GM18870 (cell line): ENCODE measurements at regions not wholly inside any gene's neighbourhood (a gene's known extent, or its start where the extent isn't known, plus 50 kb on each side); places are given as distances from the start of the nearest gene placed in this dataset.

Experiments
- ATAC-seq: cut with Tn5 transposase; IDR thresholded peaks from one replicate; pipeline ENCODE4 v1.9.1; 2021; ENCODE audit warnings: moderate library complexity; ENCODE audit not compliant: unreplicated experiment

DNA sequence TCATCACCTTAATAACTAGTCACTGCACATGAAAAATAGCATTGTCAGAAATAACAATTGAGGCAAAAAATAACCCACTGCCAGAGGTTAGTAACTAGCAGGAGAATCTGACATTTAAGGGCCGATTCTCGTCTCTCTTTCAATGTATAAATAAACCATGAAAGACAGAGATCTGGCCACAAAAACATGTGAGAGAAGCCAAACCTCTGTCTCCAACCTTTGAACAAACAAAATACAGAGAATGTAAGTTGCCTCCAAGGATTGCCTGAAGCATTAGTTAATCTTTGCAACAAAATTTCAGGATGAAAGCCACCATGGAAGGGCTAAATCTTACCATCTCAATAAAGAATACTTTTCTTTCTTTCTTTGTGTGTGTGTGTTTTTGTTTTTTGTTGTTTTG is 257.4 kb upstream of the TMTC1 start:
- no peak for ATAC-seq

GRCh38 chr12:30030693-30031374 is 247.1 kb upstream of the TMTC1 start:
- ATAC-seq = no peak

- no peak for ATAC-seq
These were observed 243.0 kb upstream of the TMTC1 start for GRCh38 chr12:30026621-30027234.

GRCh38 chr12:30025317-30025716 is 241.6 kb upstream of the TMTC1 start:
- ATAC-seq = no peak

DNA sequence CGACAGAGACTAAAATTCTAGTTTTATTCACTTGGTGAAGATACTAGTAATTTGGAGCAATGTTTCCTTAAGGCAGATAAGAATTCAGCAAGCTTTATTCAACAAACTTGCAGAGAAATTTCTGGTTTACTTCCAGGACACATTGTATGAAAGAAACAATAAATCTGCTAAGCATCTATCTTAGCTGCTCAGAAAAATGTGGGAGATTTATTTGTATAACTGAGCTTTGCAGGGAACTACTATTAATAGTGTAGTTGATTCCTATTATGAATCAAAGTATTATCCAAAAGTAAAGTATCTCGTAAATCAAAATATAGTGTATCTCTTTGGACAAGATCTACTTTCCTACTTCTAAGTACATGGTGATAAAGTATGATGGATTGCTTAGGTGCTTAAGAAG is 239.4 kb upstream of the TMTC1 start:
- ATAC-seq = no peak

- ATAC-seq = no peak
These were observed 237.5 kb upstream of the TMTC1 start for GRCh38 chr12:30021051-30021833.

- no peak for ATAC-seq
These were observed 235.8 kb upstream of the TMTC1 start for GRCh38 chr12:30019366-30020140.

GRCh38 chr12:30016540-30017055 is 232.9 kb upstream of the TMTC1 start:
- ATAC-seq = no peak

DNA sequence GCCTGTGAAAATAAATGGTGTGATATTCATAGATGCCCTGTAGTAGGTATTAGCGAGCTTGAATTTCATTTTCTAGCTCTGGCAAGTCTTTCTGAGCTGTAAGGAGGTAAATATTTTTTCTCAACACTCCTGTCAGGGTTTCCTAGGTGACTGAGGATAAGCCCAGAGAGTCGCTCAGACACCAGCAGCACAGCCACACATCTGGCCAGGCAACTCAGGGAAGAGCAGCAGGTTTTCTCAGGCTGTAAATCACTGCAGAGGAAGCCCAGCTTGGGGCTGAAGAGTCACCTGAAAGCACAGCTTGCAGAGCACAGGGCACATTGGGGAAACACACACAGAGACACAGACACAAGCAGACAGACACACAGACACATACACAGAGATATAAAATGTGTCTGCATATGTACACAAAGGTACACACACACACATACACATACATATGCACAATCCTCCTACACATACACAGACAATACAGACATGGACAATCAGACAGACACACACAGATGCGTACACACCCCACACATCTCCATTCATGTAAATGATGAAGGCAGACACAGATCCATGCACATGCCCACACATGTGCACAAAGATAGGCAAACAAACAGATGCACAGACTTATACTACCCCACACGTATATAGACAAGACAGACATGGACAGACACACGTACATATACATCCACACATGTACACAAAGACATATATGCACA is 232.0 kb upstream of the TMTC1 start:
- no peak for ATAC-seq

DNA sequence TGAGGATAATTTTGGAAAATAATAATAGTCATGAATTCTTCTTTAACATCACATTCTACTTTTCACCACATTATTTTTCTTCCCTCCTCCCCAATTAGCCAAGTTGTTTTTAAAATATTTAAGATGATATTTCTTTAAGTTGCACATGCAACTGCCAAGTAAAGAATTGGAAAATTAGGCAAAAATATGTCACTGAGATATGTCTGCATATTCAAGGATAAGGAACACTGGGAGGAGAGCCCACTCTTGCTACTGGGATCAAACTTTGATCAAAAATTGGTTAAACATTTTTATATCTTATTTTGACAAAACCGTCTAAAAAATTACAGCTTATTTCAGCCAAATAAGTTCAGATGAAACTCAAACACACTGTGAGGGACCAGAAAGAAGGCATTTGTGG is 231.2 kb upstream of the TMTC1 start:
- ATAC-seq = no peak

DNA sequence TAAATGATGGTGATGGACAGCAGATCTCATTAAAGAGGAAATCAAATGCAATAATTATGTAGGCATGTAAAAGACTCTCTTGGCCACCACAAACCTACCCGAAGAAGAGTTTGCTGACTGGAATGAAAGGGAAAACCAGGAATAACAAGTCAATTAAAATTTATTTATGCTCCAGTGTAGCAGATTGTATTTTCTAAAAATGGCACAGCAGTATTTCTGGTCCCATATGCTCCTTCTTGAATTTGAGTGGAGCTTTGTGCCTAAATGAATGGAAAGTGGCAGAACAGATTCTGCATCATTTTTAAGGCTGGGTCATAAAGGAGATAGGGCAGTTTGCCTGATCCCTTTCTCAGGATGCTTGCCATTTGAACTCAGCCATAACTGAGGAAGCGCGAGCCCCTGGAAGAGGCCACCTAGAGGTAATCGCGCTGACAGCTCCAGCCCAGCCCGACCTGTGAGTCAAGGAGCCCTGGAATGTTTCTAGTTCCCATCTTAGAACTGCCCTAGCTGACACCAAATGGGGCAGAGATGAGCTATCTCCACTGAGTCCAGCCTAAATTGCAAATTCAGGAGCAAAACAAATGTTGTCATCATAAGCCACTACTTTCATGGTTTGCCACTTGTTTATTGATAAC is 229.2 kb upstream of the TMTC1 start:
- ATAC-seq = no peak

DNA sequence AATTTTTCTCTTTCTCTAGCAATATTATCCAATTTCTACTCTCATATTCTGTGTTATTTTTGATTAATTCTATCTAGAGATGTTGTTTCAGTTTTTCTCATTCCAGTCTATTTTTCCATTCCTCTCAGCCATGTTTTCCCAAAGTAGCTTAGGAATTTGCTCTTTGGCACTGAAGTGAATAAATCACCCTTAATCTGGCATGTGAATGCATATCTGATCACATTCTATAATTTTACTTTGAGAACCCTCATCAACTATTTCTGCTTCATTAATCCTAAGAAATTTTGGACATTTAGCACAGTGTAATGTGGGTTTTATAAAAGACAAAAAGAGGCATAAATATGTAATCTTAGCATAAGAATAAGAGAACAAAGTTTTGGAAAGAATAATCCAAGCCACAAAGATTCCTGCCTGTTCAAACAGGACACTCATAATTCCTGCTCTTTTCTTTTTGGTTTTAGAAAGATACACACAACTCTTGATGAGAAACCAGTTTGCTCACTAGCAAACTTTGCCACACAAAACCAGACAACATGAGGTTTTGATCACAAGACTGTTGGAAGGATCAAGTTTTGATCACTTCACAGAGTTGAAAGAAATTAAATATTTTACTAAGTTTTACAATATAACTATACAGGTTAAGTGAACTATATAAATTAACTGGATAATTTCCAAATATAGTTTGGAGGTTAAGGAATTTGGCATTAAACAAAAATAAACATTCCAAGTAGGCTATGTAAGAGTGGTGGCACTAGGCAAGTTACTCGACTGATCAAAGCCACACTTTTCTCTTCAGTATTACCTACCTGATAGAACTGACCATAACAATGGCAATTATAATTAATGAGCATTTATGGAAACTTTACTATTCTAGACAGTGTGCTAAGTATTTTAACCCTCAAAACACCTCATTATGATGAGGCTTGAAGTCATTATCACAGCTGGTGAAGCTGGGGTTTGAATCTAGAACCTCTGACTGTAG is 226.6 kb upstream of the TMTC1 start:
- ATAC-seq = no peak

DNA sequence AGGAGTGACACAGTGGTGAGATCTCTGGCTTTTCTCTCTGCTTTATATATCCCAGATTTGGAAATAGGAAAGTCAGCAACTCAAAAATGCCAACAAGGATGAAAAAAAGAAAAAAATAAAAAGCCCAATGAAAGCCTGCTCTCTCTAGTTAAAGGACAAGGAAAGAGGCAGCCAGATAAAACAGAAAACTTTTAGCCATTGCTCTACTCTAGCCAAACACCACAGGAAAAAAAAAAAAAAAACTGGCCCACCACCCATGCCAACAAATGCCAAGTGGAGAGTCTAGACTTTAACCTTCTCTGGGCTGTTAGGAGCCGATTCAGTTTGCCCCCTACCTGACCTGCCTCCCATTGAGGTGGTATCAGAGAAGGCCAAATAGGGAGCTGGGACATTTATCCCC is 222.3 kb upstream of the TMTC1 start:
- no peak for ATAC-seq

- no peak for ATAC-seq
These were observed 219.6 kb upstream of the TMTC1 start for GRCh38 chr12:30003321-30003720.

DNA sequence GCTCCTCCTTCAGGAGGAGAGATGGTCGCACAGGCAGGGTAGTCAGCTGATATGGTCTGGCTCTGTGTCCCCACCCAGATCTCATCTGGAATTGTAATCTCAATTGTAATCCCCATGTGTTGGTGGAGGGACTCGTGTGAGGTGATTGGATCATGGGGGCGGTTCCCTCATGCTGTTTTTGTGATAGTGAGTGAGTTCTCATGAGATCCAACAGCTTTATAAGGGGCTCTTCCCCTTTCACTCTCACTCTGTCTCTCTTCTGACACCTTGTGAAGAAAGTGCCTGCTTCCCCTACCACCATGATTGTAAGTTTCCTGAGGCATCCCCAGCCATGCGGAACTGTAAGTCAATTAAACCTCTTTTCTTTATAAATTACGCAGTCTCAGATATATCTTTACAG is 218.9 kb upstream of the TMTC1 start:
- no peak for ATAC-seq

- no peak for ATAC-seq
These were observed 216.7 kb upstream of the TMTC1 start for GRCh38 chr12:30000401-30000800.

DNA sequence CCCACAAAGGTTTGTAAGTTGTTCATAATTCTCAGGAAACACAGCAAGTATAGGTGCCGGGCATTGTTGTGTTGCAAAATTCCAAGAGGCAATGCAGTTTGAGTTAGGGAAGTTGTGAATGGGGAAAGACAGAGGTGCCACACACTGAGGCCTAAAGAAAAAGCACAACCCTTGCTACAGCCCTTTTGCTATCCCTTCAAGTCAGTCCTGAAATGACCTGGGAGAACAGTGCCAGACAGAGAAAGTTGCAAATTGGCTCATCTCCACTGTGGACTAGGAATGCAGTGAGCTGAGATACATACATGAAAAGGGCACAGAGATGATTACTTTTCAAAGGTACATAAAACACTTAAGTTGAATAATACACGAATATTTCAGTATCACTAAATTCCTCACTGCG is 213.3 kb upstream of the TMTC1 start:
- no peak for ATAC-seq

GRCh38 chr12:29992366-29992765 is 208.6 kb upstream of the TMTC1 start:
- no peak for ATAC-seq

DNA sequence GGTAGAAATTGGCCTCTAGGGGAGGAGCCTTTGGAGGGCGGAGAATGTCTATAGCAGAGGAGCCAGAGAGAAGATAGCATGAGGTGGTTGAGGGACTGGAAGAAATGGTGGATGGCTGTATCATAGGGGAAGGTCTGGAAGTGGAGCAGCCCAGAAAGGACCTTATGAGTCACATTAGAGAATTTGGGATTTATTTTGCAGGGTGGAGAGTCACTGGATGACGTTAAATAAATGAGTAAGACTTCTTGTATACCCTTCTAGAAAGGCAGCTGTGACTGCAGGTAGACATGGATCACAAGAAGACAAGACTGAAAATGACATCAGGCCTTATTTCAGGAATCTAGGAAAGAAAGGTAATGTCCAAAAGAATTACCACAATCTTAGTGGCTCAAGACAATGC is 208.2 kb upstream of the TMTC1 start:
- no peak for ATAC-seq
